Gastrocnemius medialis (tissue), 4 donors: ENCODE measurements at regions not wholly inside any gene's neighbourhood (a gene's known extent, or its start where the extent isn't known, plus 50 kb on each side); places are given as distances from the start of the nearest gene placed in this dataset.

Experiments used
- ATAC-seq, 2 donors: fragments of 150-250 bp; one replicate each; pipeline ENCODE4 v1.9.1; 2016
- DNase-seq, 2 donors: peaks; one replicate each; pipeline ENCODE4 v3.0.0-alpha.2; 2019
- H3K27ac ChIP-seq, 4 donors: fragments of 200-600 bp; sonication (generic); 1 replicate in 1 of 4; 2 replicates in 3 of 4; pipeline ENCODE4 v1.5.1; 2016 to 2018; ENCODE audit warnings: mild to moderate bottlenecking in 2 of 4, moderate library complexity in 1 of 4
- H3K27me3 ChIP-seq, 3 donors: fragments of 200-600 bp; sonication (generic) in 2 of 3; 1 replicate in 1 of 3; 2 replicates in 2 of 3; pipeline versions ENCODE4 v1.5.1 to v1.6.0; 2016 to 2019; ENCODE audit warnings: mild to moderate bottlenecking in 1 of 3, moderate library complexity in 1 of 3
- H3K36me3 ChIP-seq, 2 donors: fragments of 200-600 bp; sonication (generic) in 1 of 2; one replicate each; pipeline ENCODE4 v1.5.1; 2017 to 2018
- H3K4me1 ChIP-seq, 2 donors: fragments of 200-600 bp; sonication (generic) in 1 of 2; one replicate each; pipeline ENCODE4 v1.5.1; 2016 to 2017; ENCODE audit warnings: mild to moderate bottlenecking in 2 of 2
- H3K4me3 ChIP-seq, 4 donors: fragments of 200-600 bp; sonication (generic) in 3 of 4; 1 replicate in 1 of 4; 2 replicates in 3 of 4; pipeline ENCODE4 v1.5.1; 2016 to 2019; ENCODE audit warnings: mild to moderate bottlenecking in 2 of 4
- H3K9me3 ChIP-seq, 3 donors: fragments of 200-600 bp; sonication (generic) in 2 of 3; 1 replicate in 1 of 3; 2 replicates in 2 of 3; pipeline ENCODE4 v1.5.1; 2016 to 2019
- POLR2A ChIP-seq, 2 donors: fragments of 450-650 bp; IDR thresholded peaks; one replicate each; pipeline ENCODE4 v1.6.1; 2017; ENCODE audit warnings: antibody characterized with exemption in 2 of 2, mild to moderate bottlenecking in 2 of 2, moderate library complexity in 2 of 2
- in situ Hi-C, 4 donors: fragments of 200-750 bp; cut with MboI; loops; one replicate each; pipeline versions ENCODE4 v1.15.0 to v1.8.0; 2017; ENCODE audit warnings: low sequenced_read_pairs in 4 of 4
- intact Hi-C: fragments of 100-400 bp; cut with DNase I; formaldehyde crosslinking; loops from one replicate; pipeline ENCODE4 v1.15.1; 2023; ENCODE audit warnings: low total_unique reads
- TF ChIP-seq, protein P1 (sequence below), 5 experiments: fragments of 450-650 bp in 3 of 5; fragments of 200-600 bp in 2 of 5; sonication (generic) in 2 of 5; IDR thresholded peaks in 4 of 5; conservative IDR thresholded peaks in 1 of 5; 1 replicate in 4 of 5; 2 replicates in 1 of 5; pipeline ENCODE4 v1.5.1; 2016 to 2019; ENCODE audit warnings: antibody characterized with exemption in 5 of 5, mild to moderate bottlenecking in 3 of 5, moderate library complexity in 3 of 5

DNA sequence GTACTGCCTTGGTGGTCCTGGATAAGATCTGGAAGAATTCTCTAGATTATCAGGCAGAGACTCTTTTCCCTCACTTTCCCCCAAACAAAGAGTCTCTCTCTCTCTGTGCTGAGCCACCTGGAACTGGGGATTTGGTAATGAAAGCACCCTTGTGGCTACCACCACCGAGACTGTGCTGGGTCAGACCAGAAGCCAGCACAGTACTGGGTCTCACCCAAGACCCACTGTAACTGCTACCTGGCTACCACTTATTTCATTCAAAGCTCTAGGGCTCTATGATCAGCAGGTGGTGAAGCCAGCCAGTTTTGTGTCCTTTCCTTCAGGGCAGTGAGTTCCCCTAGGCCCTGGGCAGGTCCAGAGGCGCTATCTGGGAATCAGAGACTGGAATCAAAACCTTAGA, 269.6 kb upstream of the CWC22 start:
- intact Hi-C loops, result loop anchor here (10.0 kb wide), 1 partner anchor 552 kb away; no protein-coding TSS in a partner anchor
- no peaks in the 10 kb centered on the region for H3K4me1 ChIP-seq
- no peak for DNase-seq
- no peaks in the 10 kb centered on the region for H3K36me3 ChIP-seq
- TF ChIP-seq, protein P1, sequence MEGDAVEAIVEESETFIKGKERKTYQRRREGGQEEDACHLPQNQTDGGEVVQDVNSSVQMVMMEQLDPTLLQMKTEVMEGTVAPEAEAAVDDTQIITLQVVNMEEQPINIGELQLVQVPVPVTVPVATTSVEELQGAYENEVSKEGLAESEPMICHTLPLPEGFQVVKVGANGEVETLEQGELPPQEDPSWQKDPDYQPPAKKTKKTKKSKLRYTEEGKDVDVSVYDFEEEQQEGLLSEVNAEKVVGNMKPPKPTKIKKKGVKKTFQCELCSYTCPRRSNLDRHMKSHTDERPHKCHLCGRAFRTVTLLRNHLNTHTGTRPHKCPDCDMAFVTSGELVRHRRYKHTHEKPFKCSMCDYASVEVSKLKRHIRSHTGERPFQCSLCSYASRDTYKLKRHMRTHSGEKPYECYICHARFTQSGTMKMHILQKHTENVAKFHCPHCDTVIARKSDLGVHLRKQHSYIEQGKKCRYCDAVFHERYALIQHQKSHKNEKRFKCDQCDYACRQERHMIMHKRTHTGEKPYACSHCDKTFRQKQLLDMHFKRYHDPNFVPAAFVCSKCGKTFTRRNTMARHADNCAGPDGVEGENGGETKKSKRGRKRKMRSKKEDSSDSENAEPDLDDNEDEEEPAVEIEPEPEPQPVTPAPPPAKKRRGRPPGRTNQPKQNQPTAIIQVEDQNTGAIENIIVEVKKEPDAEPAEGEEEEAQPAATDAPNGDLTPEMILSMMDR (IDR thresholded peaks at IDR 0.05 in 4 of 5, conservative IDR thresholded peaks at IDR 0.05 in 1 of 5), result no peak
- TF ChIP-seq POLR2A (IDR thresholded peaks at IDR 0.05), result no peak
- no peak for ATAC-seq
- no peaks in the 10 kb centered on the region for H3K9me3 ChIP-seq
- H3K27me3 ChIP-seq, result no peaks in the 10 kb centered on the region
- no peak overlapping the region for H3K4me3 ChIP-seq
- in situ Hi-C loops, result no loop called here
- H3K27ac ChIP-seq, result no peak overlapping the region

DNA sequence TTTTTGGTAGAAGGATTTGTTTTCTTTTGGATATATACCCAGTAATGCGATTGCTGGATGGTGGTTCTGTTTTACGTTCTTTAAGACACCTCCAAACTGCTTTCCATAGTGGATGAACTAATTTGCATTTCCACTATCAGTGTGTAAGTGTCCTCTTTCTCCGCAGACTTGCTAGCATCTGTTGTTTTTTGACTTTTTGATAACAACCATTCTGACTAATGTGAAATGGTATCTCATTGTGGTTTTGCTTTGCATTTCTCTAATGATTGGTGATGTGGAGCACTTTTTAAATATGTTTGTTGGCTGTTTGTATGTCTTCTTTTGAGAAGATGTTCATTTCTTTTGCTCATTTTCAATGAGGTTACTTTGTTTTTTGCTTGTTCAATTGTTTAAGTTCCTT, 260.9 kb upstream of the CWC22 start:
- no peak overlapping the region for H3K4me3 ChIP-seq

DNA sequence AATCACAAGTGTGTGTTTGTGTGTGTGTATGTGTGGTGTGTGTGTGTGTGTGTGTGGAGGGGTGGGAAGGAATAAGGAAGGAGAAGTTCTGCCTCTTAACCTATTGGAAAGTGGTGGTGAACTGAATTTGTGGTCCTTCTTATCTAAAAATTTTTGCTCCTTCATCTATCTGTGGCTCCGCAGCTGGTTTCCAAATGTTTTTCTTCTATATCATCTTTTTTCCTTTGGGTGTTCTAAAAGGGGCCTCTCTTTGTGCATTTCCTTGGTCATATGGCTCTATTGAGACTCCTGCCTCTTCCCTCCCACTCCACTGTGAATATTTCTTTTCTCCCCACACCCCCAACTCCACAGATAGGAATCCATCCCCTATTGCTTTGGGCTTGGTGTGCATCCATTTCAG, 254.9 kb upstream of the CWC22 start:
- DNase-seq, result no peak
- Histone ChIP-seq H3K27ac (no peak overlapping the region), H3K9me3 (no peaks in the 10 kb centered on the region), H3K36me3 (no peaks in the 10 kb centered on the region), H3K4me1 (no peaks in the 10 kb centered on the region), H3K27me3 (no peaks in the 10 kb centered on the region), H3K4me3 (no peak overlapping the region)
- in situ Hi-C loops, result no loop called here
- TF ChIP-seq, protein P1 (IDR thresholded peaks at IDR 0.05 in 4 of 5, conservative IDR thresholded peaks at IDR 0.05 in 1 of 5), result no peak
- no peak for TF ChIP-seq POLR2A (IDR thresholded peaks at IDR 0.05)
- ATAC-seq, result no peak
- intact Hi-C loops, result no loop called here

More for the DNA sequence above, 260.9 kb upstream of the CWC22 start:
- H3K36me3 ChIP-seq, result no peaks in the 10 kb centered on the region
- no peak overlapping the region for H3K27ac ChIP-seq
- no peak for DNase-seq
- intact Hi-C loops, result no loop called here
- H3K9me3 ChIP-seq, result no peaks in the 10 kb centered on the region
- no peaks in the 10 kb centered on the region for H3K27me3 ChIP-seq
- TF ChIP-seq POLR2A (IDR thresholded peaks at IDR 0.05), result no peak
- TF ChIP-seq, protein P1 (IDR thresholded peaks at IDR 0.05 in 4 of 5, conservative IDR thresholded peaks at IDR 0.05 in 1 of 5), result no peak
- H3K4me1 ChIP-seq, result no peaks in the 10 kb centered on the region
- ATAC-seq, result no peak
- in situ Hi-C loops, result no loop called here

DNA sequence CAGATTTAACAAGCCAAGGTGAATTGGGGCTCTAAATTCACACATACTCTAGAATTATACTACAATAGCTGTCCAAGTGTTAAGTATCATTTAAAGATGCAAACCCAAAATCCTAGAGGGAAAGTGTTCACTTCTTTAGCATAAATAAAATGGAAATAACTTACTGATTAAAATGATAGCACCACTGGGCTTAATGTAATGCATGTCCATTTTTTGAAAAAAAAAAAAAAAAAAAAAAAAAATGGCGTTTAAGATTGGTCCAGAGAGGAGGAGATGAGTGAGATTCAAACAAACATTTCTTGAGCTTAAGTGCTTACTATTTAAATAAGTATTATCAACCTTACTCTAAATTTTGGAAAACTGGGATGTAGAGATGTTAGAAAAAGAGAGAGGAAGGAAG, 251.5 kb upstream of the CWC22 start:
- intact Hi-C loops (no loop called here), in situ Hi-C loops (no loop called here)
- Histone ChIP-seq H3K4me1 (no peaks in the 10 kb centered on the region), H3K36me3 (no peaks in the 10 kb centered on the region), H3K9me3 (no peaks in the 10 kb centered on the region), H3K27me3 (no peaks in the 10 kb centered on the region), H3K27ac (no peak overlapping the region), H3K4me3 (no peak overlapping the region)
- ATAC-seq (no peak), DNase-seq (no peak)
- TF ChIP-seq, protein P1 (IDR thresholded peaks at IDR 0.05 in 4 of 5, conservative IDR thresholded peaks at IDR 0.05 in 1 of 5), result no peak
- TF ChIP-seq POLR2A (IDR thresholded peaks at IDR 0.05), result no peak

DNA sequence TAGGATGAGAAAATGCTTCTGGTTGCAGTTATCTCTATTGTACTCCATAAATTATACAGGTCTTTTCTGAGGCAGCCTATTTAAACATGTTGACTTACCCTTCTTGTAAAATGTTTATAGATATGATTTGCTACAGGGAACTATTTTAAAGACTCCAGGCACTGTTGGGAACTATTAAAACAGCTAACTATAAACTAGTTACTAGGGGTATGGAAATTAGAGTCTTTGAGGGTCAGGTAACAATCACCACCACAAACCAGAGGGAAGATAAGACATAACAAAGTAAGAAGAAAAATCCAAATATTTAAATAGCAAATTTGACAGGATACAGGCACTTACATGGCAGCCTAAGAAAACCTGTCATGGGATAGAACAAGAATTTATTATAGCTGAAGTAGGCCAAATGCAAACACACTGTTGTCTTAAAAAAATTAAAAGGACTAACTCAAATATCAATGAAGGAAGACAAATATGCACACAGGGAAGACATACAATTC, 251.0 kb upstream of the CWC22 start:
- in situ Hi-C loops, result no loop called here
- Histone ChIP-seq H3K4me1 (no peaks in the 10 kb centered on the region), H3K4me3 (no peak overlapping the region), H3K27ac (no peak overlapping the region), H3K27me3 (no peaks in the 10 kb centered on the region), H3K9me3 (no peaks in the 10 kb centered on the region), H3K36me3 (no peaks in the 10 kb centered on the region)
- TF ChIP-seq POLR2A (IDR thresholded peaks at IDR 0.05), result no peak
- no peak for DNase-seq
- intact Hi-C loops, result no loop called here
- ATAC-seq, result no peak
